ENCODE measurements at regions not wholly inside any gene's neighbourhood (a gene's known extent, or its start where the extent isn't known, plus 50 kb on each side); places are given as distances from the start of the nearest gene placed in this dataset.

DNA sequence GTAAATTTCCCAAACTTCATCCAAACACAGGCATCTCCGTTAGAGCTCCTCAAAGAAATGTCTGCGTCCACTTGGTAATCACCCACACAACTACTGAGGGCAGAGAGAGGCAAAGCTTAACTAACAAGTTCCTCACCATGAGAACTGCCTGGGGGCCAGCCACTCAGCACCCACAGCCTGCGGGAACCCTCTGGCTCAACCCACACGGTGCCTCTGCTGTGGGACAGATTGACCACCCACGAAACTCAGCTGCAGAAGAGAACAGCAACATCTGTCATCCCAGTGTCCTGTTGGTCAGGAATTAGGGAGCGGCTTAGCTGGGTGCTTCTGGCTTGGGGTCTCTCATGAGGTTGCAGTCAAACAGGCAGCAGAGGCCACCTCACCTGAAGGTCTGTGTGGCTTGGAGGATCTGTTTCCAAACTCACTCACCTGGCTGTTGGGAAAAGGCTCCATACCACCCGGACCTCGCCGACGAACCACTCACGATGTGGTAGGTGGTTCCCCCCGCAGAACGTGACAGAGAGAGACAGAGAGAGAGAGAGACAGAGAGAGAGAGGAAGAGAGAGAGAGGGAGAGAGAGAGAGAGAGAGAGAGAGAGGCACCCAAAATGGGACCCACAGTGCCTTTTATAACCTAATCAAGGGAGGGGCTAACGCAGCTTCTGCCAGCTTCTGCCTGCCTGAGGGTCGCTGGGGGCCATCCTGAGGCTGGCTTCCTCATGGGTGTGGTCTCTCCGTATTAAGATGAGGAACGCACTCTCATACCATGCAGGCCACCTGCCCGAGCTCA is 103.5 kb downstream of the OLFM1 start:
- TF ChIP-seq, protein P1, sequence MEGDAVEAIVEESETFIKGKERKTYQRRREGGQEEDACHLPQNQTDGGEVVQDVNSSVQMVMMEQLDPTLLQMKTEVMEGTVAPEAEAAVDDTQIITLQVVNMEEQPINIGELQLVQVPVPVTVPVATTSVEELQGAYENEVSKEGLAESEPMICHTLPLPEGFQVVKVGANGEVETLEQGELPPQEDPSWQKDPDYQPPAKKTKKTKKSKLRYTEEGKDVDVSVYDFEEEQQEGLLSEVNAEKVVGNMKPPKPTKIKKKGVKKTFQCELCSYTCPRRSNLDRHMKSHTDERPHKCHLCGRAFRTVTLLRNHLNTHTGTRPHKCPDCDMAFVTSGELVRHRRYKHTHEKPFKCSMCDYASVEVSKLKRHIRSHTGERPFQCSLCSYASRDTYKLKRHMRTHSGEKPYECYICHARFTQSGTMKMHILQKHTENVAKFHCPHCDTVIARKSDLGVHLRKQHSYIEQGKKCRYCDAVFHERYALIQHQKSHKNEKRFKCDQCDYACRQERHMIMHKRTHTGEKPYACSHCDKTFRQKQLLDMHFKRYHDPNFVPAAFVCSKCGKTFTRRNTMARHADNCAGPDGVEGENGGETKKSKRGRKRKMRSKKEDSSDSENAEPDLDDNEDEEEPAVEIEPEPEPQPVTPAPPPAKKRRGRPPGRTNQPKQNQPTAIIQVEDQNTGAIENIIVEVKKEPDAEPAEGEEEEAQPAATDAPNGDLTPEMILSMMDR (IDR thresholded peaks at IDR 0.05; ENCODE audit: insufficient read depth, low read length, poor library complexity, severe bottlenecking): no peak
- TF ChIP-seq EZH2phosphoT487 (conservative IDR thresholded peaks at IDR 0.05; ENCODE audit: low read length): no peak
